Adrenal gland (tissue), 5 donors: ENCODE measurements at regions not wholly inside any gene's neighbourhood (a gene's known extent, or its start where the extent isn't known, plus 50 kb on each side); places are given as distances from the start of the nearest gene placed in this dataset.

Source experiments
- CTCF ChIP-seq, 6 experiments: fragments of 450-650 bp in 4 of 6; fragments of 200-600 bp in 2 of 6; sonication (generic) in 1 of 6; IDR thresholded peaks; 1 replicate in 5 of 6; 2 replicates in 1 of 6; pipeline versions ENCODE4 v1.5.1 to v1.8.0; 2016 to 2021; ENCODE audit warnings: antibody characterized with exemption in 6 of 6, mild to moderate bottlenecking in 2 of 6, moderate library complexity in 1 of 6
- POLR2A ChIP-seq, 2 donors: fragments of 450-650 bp; IDR thresholded peaks; one replicate each; pipeline ENCODE4 v1.6.1; 2017; ENCODE audit warnings: antibody characterized with exemption in 2 of 2, mild to moderate bottlenecking in 2 of 2, moderate library complexity in 1 of 2
- donor health status: DM: no; HTN: no; CAD: no.

GRCh38 chr11:133697603-133698180, 147.6 kb downstream of the SPATA19 start:
- TF ChIP-seq CTCF (IDR thresholded peaks at IDR 0.05) (no peak), POLR2A (IDR thresholded peaks at IDR 0.05) (no peak)
